ENCODE measurements at regions not wholly inside any gene's neighbourhood (a gene's known extent, or its start where the extent isn't known, plus 50 kb on each side); places are given as distances from the start of the nearest gene placed in this dataset.
"Not testable (repeated sequence)": the region's sequence is repeated elsewhere in the genome, so short reads cannot be mapped to it uniquely, and the experiment has no call there.

DNA sequence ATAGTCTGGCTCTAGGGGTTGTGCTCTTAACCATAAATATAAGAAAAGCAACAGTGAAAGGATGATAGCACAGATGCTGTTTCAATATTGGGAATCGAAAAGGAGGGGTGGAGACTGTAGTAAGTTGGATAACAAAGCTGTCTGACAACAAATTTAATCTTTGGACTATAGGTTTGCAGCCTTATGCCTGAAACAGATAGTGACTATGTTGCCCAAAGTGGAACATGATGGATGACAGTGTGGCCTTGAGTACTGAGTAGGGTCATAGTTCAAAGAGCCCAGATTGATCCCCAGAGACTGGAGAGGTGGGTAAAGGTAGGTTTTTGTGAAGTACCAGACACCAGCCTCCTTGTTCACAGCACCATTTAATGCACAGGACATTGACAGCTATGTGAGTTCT lies 144.0 kb upstream of the PALMD start:
- no peak overlapping the region for H3K27ac Mint-ChIP-seq
- no peaks in the 10 kb centered on the region for H3K4me1 Mint-ChIP-seq
- no peaks in the 10 kb centered on the region for H3K9me3 Mint-ChIP-seq
- no peak for ATAC-seq (replicated peaks)
- H3K27me3 Mint-ChIP-seq, result no peaks in the 10 kb centered on the region
- H3K4me3 Mint-ChIP-seq, result no peak overlapping the region
- no peaks in the 10 kb centered on the region for H3K36me3 Mint-ChIP-seq (ENCODE audit: low read depth)

GRCh38 chr1:99502400-99502799 lies 143.5 kb upstream of the PALMD start:
- Mint-ChIP-seq H3K27ac (no peak overlapping the region), H3K4me3 (no peak overlapping the region), H3K27me3 (no peaks in the 10 kb centered on the region), H3K4me1 (no peaks in the 10 kb centered on the region), H3K36me3 (ENCODE audit: low read depth) (no peaks in the 10 kb centered on the region), H3K9me3 (no peaks in the 10 kb centered on the region)
- no peak for ATAC-seq (replicated peaks)

DNA sequence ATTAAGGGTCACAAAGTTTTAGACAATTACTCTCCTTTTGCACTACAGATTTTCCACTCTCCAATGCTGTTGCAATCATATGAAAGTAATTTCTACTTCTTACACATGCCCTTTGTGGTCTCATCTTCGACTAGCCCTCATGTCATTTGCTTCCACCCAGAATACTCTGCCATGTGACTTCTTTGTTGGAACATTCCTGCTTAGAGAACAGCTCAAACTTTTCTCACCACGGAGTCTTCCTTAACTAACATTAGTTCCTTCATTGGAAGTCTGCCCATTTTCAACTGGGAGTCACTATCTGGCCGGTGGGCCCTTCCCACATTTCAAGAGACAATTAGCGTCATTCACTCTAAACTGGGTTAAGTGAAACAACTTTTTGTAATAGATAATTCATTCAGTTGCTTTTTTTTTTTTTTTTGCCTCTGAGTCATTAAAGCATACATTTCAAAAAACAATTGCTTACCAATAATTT lies 142.6 kb upstream of the PALMD start:
- Mint-ChIP-seq H3K27ac (no peak overlapping the region), H3K4me3 (no peak overlapping the region)

GRCh38 chr1:99504287-99504686 lies 141.6 kb upstream of the PALMD start:
- H3K4me1 Mint-ChIP-seq, result no peaks in the 10 kb centered on the region
- no peaks in the 10 kb centered on the region for H3K27me3 Mint-ChIP-seq
- no peak for ATAC-seq (replicated peaks)
- no peaks in the 10 kb centered on the region for H3K36me3 Mint-ChIP-seq (ENCODE audit: low read depth)
- no peaks in the 10 kb centered on the region for H3K9me3 Mint-ChIP-seq
- H3K27ac Mint-ChIP-seq, result no peak overlapping the region
- H3K4me3 Mint-ChIP-seq, result no peak overlapping the region

More for the DNA sequence above, 142.6 kb upstream of the PALMD start:
- Mint-ChIP-seq H3K27me3 (no peaks in the 10 kb centered on the region), H3K4me1 (no peaks in the 10 kb centered on the region), H3K9me3 (no peaks in the 10 kb centered on the region), H3K36me3 (ENCODE audit: low read depth) (no peaks in the 10 kb centered on the region)
- no peak for ATAC-seq (replicated peaks)

DNA sequence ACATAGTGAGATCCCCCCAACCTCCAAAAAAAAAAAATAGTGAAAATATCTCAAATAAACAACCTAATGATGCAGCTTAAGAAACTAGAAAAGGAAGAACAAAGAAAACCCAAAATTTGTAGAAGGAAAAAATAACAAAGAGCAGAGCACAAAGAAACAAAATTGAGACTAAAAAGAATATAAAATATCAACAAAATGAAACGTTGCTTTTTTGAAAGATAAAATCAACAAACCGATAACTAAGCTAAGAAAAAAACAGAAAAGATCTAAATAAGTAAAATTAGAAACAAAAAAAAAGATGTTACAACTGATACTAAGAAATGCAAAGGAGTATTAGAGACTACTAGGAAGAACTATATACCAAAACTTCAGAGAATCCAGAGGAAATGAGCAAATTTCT lies 139.3 kb upstream of the PALMD start:
- no peaks in the 10 kb centered on the region for H3K4me1 Mint-ChIP-seq
- H3K27me3 Mint-ChIP-seq, result peaks cover 4% of the 10 kb centered on the region
- no peak overlapping the region for H3K27ac Mint-ChIP-seq

GRCh38 chr1:99507446-99507845 lies 138.5 kb upstream of the PALMD start:
- not testable (repeated sequence) for H3K36me3 Mint-ChIP-seq (ENCODE audit: low read depth); H3K4me1 Mint-ChIP-seq; H3K9me3 Mint-ChIP-seq; H3K4me3 Mint-ChIP-seq; H3K27ac Mint-ChIP-seq; H3K27me3 Mint-ChIP-seq; ATAC-seq (replicated peaks)

More for the DNA sequence above, 139.3 kb upstream of the PALMD start:
- H3K36me3 Mint-ChIP-seq (ENCODE audit: low read depth), result no peaks in the 10 kb centered on the region
- no peak overlapping the region for H3K4me3 Mint-ChIP-seq
- no peak for ATAC-seq (replicated peaks)
- no peaks in the 10 kb centered on the region for H3K9me3 Mint-ChIP-seq

GRCh38 chr1:99507906-99508732 lies 137.8 kb upstream of the PALMD start:
- no peak for ATAC-seq (replicated peaks)
- Mint-ChIP-seq H3K4me1 (no peaks in the 10 kb centered on the region), H3K27ac (no peak overlapping the region), H3K4me3 (no peak overlapping the region), H3K27me3 (peaks cover 4% of the 10 kb centered on the region), H3K9me3 (no peaks in the 10 kb centered on the region), H3K36me3 (ENCODE audit: low read depth) (no peaks in the 10 kb centered on the region)

DNA sequence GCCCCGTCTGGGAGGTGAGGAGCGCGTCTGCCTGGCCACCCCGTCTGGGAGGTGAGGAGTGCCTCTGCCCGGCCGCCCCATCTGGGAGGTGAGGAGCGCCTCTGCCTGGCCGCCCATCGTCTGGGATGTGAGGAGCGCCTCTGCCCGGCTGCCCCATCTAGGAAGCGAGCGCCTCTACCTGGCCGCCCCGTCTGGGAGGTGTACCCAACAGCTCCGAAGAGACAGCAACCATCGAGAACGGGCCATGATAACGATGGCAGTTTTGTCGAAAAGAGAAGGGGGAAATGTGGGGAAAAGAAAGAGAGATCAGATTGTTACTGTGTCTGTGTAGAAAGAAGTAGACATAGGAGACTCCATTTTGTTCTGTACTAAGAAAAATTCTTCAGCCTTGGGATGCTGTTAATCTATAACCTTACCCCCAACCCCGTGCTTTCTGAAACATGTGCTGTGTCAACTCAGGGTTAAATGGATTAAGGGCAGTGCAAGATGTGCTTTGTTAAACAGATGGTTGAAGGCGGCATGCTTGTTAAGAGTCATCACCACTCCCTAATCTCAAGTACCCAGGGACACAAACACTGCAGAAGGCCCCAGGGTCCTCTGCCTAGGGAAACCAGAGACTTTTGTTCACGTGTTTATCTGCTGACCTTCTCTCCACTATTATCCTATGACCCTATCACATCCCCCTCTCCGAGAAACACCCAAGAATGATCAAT lies 137.0 kb upstream of the PALMD start:
- not testable (repeated sequence) for H3K4me3 Mint-ChIP-seq; H3K27ac Mint-ChIP-seq; H3K9me3 Mint-ChIP-seq; ATAC-seq (replicated peaks); H3K4me1 Mint-ChIP-seq; H3K36me3 Mint-ChIP-seq (ENCODE audit: low read depth); H3K27me3 Mint-ChIP-seq

- H3K27ac Mint-ChIP-seq; H3K4me3 Mint-ChIP-seq; H3K4me1 Mint-ChIP-seq; H3K36me3 Mint-ChIP-seq (ENCODE audit: low read depth); H3K27me3 Mint-ChIP-seq; H3K9me3 Mint-ChIP-seq; ATAC-seq (replicated peaks): not testable (repeated sequence)
Observed at GRCh38 chr1:99514823-99515552, 130.9 kb upstream of the PALMD start.

GRCh38 chr1:99516141-99516540 lies 129.8 kb upstream of the PALMD start:
- Mint-ChIP-seq H3K27me3 (no peaks in the 10 kb centered on the region), H3K9me3 (no peaks in the 10 kb centered on the region), H3K36me3 (ENCODE audit: low read depth) (no peaks in the 10 kb centered on the region), H3K4me3 (no peak overlapping the region), H3K4me1 (no peaks in the 10 kb centered on the region), H3K27ac (no peak overlapping the region)
- ATAC-seq (replicated peaks), result no peak

DNA sequence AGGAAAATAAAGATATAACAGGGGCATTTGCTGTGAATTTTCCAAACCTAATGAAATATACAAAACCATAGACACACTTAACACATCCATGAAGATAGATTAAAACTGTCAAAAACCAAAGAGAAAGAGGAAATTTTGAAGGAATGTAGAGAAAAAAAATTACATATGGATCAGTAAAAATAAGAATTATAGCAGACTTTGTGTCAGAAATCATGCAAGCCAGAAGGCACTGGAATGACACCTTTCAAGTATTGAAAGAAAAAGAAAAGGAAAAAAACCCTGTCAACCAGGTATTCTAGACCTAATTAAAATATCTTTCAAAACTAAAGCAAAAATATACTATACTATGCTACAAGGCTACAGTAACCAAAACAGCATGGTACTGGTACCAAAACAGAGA lies 125.8 kb upstream of the PALMD start:
- Mint-ChIP-seq H3K4me1 (no peaks in the 10 kb centered on the region), H3K36me3 (ENCODE audit: low read depth) (no peaks in the 10 kb centered on the region), H3K9me3 (no peaks in the 10 kb centered on the region), H3K4me3 (no peak overlapping the region), H3K27me3 (peaks cover 3% of the 10 kb centered on the region), H3K27ac (no peak overlapping the region)
- no peak for ATAC-seq (replicated peaks)

- Mint-ChIP-seq H3K36me3 (ENCODE audit: low read depth) (no peaks in the 10 kb centered on the region), H3K4me3 (no peak overlapping the region), H3K27me3 (peaks cover 10% of the 10 kb centered on the region), H3K9me3 (no peaks in the 10 kb centered on the region), H3K27ac (no peak overlapping the region), H3K4me1 (no peaks in the 10 kb centered on the region)
- no peak for ATAC-seq (replicated peaks)
Observed at GRCh38 chr1:99525331-99525730, 120.6 kb upstream of the PALMD start.

GRCh38 chr1:99527078-99527477 lies 118.8 kb upstream of the PALMD start:
- Mint-ChIP-seq H3K27ac (no peak overlapping the region), H3K4me1 (no peaks in the 10 kb centered on the region), H3K27me3 (peaks cover 10% of the 10 kb centered on the region), H3K36me3 (ENCODE audit: low read depth) (no peaks in the 10 kb centered on the region), H3K9me3 (no peaks in the 10 kb centered on the region), H3K4me3 (no peak overlapping the region)
- ATAC-seq (replicated peaks), result no peak

DNA sequence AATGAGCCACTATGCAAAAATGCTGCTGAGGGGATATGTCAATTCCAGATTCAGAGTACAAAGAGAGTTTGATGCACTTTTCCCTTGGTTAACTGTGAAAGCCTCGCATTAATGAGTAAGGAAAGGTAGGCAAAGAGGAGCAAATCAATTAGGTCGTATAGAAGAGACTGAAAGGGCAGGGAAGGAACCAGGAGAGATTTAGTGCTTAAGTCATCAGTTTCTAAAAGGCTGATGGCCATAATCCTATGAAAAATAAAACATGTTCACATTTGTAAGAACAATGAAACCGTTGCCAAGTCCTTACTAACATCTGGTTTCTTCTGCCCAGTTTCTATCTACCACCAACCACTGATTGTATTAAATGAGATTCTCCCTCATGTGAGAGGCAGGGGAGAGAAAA lies 118.4 kb upstream of the PALMD start:
- ATAC-seq (replicated peaks), result no peak
- no peaks in the 10 kb centered on the region for H3K4me1 Mint-ChIP-seq
- no peak overlapping the region for H3K4me3 Mint-ChIP-seq
- H3K36me3 Mint-ChIP-seq (ENCODE audit: low read depth), result no peaks in the 10 kb centered on the region
- no peak overlapping the region for H3K27ac Mint-ChIP-seq
- no peaks in the 10 kb centered on the region for H3K9me3 Mint-ChIP-seq
- peaks cover 15% of the 10 kb centered on the region for H3K27me3 Mint-ChIP-seq

GRCh38 chr1:99529002-99529401 lies 116.9 kb upstream of the PALMD start:
- ATAC-seq (replicated peaks), result no peak
- H3K4me3 Mint-ChIP-seq, result no peak overlapping the region
- H3K36me3 Mint-ChIP-seq (ENCODE audit: low read depth), result no peaks in the 10 kb centered on the region
- peaks cover 16% of the 10 kb centered on the region for H3K27me3 Mint-ChIP-seq
- H3K9me3 Mint-ChIP-seq, result no peaks in the 10 kb centered on the region
- no peaks in the 10 kb centered on the region for H3K4me1 Mint-ChIP-seq
- no peak overlapping the region for H3K27ac Mint-ChIP-seq
